Calu3 (cell line): ENCODE measurements at regions not wholly inside any gene's neighbourhood (a gene's known extent, or its start where the extent isn't known, plus 50 kb on each side); places are given as distances from the start of the nearest gene placed in this dataset.

Source experiments
- BruUV-seq: library from RNA; stranded (reverse); fragments of 400-500 nt; replicated peaks from 2 replicates; lab custom pipeline; 2021; lab: Mats Ljungman, UMichigan
- CTCF ChIA-PET: fragments of 300-600 bp; sonication (Branson Sonifier 250); formaldehyde crosslinking; loops from one replicate; lab custom pipeline; 2022; ENCODE audit warnings: antibody characterized with exemption; lab: Charles Lee
- DNase-seq: peaks from one replicate; pipeline ENCODE4 v3.0.0; 2022
- H3K27ac Mint-ChIP-seq: one replicate; pipeline ENCODE4 v1.8.0; 2022; ENCODE audit warnings: mixed read lengths; ENCODE audit not compliant: unreplicated experiment
- H3K27me3 Mint-ChIP-seq: one replicate; pipeline ENCODE4 v1.8.0; 2022; ENCODE audit warnings: mixed read lengths; ENCODE audit not compliant: unreplicated experiment
- H3K36me3 Mint-ChIP-seq: one replicate; pipeline ENCODE4 v1.8.0; 2022; ENCODE audit warnings: mild to moderate bottlenecking, moderate library complexity, mixed read lengths; ENCODE audit not compliant: insufficient read depth, unreplicated experiment
- H3K4me1 Mint-ChIP-seq: one replicate; pipeline ENCODE4 v1.8.0; 2022; ENCODE audit warnings: mild to moderate bottlenecking, low read depth, mixed read lengths; ENCODE audit not compliant: unreplicated experiment
- H3K4me3 Mint-ChIP-seq: one replicate; pipeline ENCODE4 v1.8.0; 2022; ENCODE audit warnings: mild to moderate bottlenecking, low read depth, moderate library complexity, mixed read lengths; ENCODE audit not compliant: unreplicated experiment
- H3K9me3 Mint-ChIP-seq: one replicate; pipeline ENCODE4 v1.8.0; 2022; ENCODE audit warnings: low read depth, mixed read lengths; ENCODE audit not compliant: unreplicated experiment
- CTCF ChIP-seq: fragments of 200-600 bp; IDR thresholded peaks from one replicate; pipeline ENCODE4 v1.8.0; 2022; ENCODE audit warnings: antibody characterized with exemption; ENCODE audit not compliant: unreplicated experiment
- intact Hi-C: fragments of 100-400 bp; cut with micrococcal nuclease; formaldehyde crosslinking; loops from one replicate; pipeline ENCODE4 v1.10.0; 2022; ENCODE audit not compliant: unreplicated experiment

DNA sequence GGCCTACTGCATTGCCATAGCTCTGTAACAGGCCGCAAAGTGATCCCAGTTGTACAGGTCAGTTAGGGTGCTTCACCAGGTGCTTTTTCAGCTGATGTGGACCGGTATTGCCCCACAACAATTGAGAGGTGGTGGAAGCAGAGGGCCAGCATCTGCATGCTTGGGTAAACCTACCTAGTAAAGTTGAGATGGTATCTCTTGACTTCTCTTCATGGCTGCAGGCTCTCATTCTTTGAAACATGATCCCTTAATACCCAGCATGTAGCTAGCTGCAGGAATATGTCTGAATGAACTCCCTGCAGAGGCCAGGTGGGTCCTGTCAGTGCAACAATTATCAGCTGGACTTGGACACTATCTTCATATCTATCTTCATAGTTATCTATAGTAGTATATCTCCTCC, 60.7 kb upstream of the CCDC6 start:
- intact Hi-C loops, result no loop called here
- no TSS peak for BruUV-seq
- DNase-seq, result no peak
- CTCF ChIA-PET, result interaction anchor here (0.5 kb wide), 1 partner anchor 44 kb away, joined by 3 read pairs; no protein-coding TSS in a partner anchor
- Mint-ChIP-seq H3K9me3 (no peaks in the 10 kb centered on the region), H3K27me3 (no peaks in the 10 kb centered on the region), H3K36me3 (peaks cover 15% of the 10 kb centered on the region), H3K4me3 (no peak overlapping the region), H3K27ac (peak overlapping the region; percentile 80), H3K4me1 (peaks cover 58% of the 10 kb centered on the region)
- TF ChIP-seq CTCF, result no peak

DNA sequence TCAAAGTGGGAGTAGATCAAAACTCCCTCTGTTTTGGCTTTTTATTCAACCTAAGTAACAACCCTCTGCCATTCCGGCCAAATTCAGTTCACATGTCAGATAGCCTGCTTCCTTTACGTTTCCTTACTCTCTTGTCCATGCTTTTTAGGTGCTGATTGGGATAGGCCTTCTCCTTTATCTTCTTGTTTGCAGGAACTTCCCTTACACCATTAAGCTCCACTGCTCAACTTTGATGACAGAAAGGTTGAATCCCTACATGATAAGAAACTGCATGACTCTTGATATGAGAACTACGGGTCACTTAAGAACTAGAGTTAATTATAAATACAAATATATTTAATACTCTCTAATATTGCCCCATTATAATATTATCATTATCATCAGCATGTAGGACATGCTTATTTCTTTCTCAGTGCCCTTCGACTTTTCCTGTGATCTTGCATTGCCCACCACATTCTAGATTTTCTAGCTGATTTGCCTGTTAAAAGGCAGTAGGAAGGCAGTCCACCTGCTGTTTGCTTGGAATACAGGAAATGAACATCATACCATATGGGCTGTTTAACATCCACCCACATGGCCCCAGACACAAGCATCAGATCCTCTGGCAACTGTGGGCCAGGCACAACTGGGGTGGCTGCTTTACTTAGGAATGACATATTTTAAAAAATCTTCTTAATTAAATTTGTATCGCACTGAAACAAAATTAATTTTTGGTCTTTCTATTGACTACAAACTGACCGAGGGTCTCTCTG, 59.7 kb upstream of the CCDC6 start:
- intact Hi-C loops, result loop anchor here (1.0 to 2.0 kb wide), 4 partner anchors 25 to 67 kb away; no protein-coding TSS in a partner anchor
- Mint-ChIP-seq H3K4me3 (peak overlapping the region; percentile 8), H3K9me3 (peaks cover 3% of the 10 kb centered on the region), H3K36me3 (peaks cover 15% of the 10 kb centered on the region), H3K27me3 (no peaks in the 10 kb centered on the region), H3K27ac (peak overlapping the region; percentile 80), H3K4me1 (peaks cover 67% of the 10 kb centered on the region)
- CTCF ChIA-PET, result interaction anchor here (0.6 to 1.2 kb wide), 3 partner anchors 26 to 66 kb away, joined by 3 to 9 read pairs (median 3); partner anchors contain the start of gene CCDC6
- no peak for TF ChIP-seq CTCF
- BruUV-seq, result no TSS peak
- DNase-seq, result no peak

- Mint-ChIP-seq H3K27ac (peak overlapping the region; percentile 25), H3K27me3 (no peaks in the 10 kb centered on the region), H3K4me3 (no peak overlapping the region), H3K36me3 (peaks cover 9% of the 10 kb centered on the region), H3K9me3 (peaks cover 3% of the 10 kb centered on the region), H3K4me1 (peaks cover 75% of the 10 kb centered on the region)
- TF ChIP-seq CTCF, result no peak
- BruUV-seq, result no TSS peak
- DNase-seq, result no peak
- CTCF ChIA-PET, result no interaction called here
- intact Hi-C loops, result no loop called here
Observed at GRCh38 chr10:59962756-59963155, 56.4 kb upstream of the CCDC6 start.

GRCh38 chr10:59960751-59961150, 54.4 kb upstream of the CCDC6 start:
- intact Hi-C loops, result no loop called here
- DNase-seq, result no peak
- no peak for TF ChIP-seq CTCF
- Mint-ChIP-seq H3K36me3 (peaks cover 9% of the 10 kb centered on the region), H3K4me1 (peaks cover 55% of the 10 kb centered on the region), H3K4me3 (no peak overlapping the region), H3K27ac (no peak overlapping the region), H3K27me3 (no peaks in the 10 kb centered on the region), H3K9me3 (peaks cover 3% of the 10 kb centered on the region)
- CTCF ChIA-PET, result no interaction called here
- BruUV-seq, result no TSS peak
